ENCODE measurements at regions not wholly inside any gene's neighbourhood (a gene's known extent, or its start where the extent isn't known, plus 50 kb on each side); places are given as distances from the start of the nearest gene placed in this dataset.
A peak's percentile ranks its signal among the peaks of the same experiment; 100 is the strongest.
"Not testable (repeated sequence)": the region's sequence is repeated elsewhere in the genome, so short reads cannot be mapped to it uniquely, and the experiment has no call there.

GRCh38 chr1:159641221-159641620, 53.6 kb downstream of the APCS start:
- no peak for DNase-seq

GRCh38 chr1:159646687-159647086, 59.1 kb downstream of the APCS start:
- DNase-seq = no peak

GRCh38 chr1:159647616-159648015, 60.0 kb downstream of the APCS start:
- peak; percentile 9 for DNase-seq

- peak; percentile 63 for DNase-seq
Measured at GRCh38 chr1:159652506-159652905, 61.9 kb downstream of the CRP start.

GRCh38 chr1:159653201-159653600, 61.2 kb downstream of the CRP start:
- DNase-seq = peak; percentile 88

- not testable (repeated sequence) for DNase-seq
Measured at GRCh38 chr1:159657477-159657876, 56.9 kb downstream of the CRP start.

Data from fibroblast of skin of back (primary cell).